GM10248 (cell line): ENCODE measurements at regions not wholly inside any gene's neighbourhood (a gene's known extent, or its start where the extent isn't known, plus 50 kb on each side); places are given as distances from the start of the nearest gene placed in this dataset.

Source experiments
- CTCF ChIA-PET: fragments of 300-600 bp; sonication (Branson Sonifier 250); formaldehyde crosslinking; extraction: SDS; loops from one replicate; lab custom pipeline; 2021; ENCODE audit warnings: antibody characterized with exemption; lab: Yijun Ruan, JAX
- POLR2A ChIA-PET: fragments of 350-650 bp; sonication (Branson Sonifier 250); formaldehyde crosslinking; extraction: SDS; loops from one replicate; lab custom pipeline; 2020; ENCODE audit warnings: antibody characterized with exemption; lab: Yijun Ruan, JAX
- DNase-seq: peaks from one replicate; pipeline ENCODE4 v3.0.0; 2012; ENCODE audit errors: extremely low spot score
- TF ChIP-seq, protein P1 (sequence below): IDR thresholded peaks from 2 replicates; pipeline ENCODE4 v1.5.1; 2012; ENCODE audit warnings: mild to moderate bottlenecking, low read depth; ENCODE audit errors: extremely low read depth, missing control alignments, control extremely low read depth

DNA sequence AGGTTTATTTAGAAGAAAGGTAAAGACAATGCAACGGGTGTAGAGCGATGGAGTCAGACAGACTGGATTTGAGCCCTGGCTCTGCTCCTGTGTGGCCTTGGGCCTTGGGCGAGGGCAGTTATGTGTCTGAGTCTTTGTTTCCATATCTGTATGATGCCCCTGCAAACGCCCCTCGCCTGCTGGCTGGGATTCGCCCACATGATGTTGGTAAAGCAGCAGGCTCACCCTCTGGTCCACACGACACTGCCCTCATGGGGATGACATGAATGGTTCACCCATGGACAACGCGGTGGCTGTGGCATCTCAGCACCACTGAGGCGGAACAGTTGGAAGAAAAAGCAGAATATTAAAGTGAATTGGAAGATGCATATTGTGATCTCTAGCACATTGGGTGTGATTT lies 60.3 kb downstream of the FOXL1 start:
- TF ChIP-seq, protein P1, sequence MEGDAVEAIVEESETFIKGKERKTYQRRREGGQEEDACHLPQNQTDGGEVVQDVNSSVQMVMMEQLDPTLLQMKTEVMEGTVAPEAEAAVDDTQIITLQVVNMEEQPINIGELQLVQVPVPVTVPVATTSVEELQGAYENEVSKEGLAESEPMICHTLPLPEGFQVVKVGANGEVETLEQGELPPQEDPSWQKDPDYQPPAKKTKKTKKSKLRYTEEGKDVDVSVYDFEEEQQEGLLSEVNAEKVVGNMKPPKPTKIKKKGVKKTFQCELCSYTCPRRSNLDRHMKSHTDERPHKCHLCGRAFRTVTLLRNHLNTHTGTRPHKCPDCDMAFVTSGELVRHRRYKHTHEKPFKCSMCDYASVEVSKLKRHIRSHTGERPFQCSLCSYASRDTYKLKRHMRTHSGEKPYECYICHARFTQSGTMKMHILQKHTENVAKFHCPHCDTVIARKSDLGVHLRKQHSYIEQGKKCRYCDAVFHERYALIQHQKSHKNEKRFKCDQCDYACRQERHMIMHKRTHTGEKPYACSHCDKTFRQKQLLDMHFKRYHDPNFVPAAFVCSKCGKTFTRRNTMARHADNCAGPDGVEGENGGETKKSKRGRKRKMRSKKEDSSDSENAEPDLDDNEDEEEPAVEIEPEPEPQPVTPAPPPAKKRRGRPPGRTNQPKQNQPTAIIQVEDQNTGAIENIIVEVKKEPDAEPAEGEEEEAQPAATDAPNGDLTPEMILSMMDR, result no peak
- no peak for DNase-seq
- POLR2A ChIA-PET, result no interaction called here
- CTCF ChIA-PET, result no interaction called here

DNA sequence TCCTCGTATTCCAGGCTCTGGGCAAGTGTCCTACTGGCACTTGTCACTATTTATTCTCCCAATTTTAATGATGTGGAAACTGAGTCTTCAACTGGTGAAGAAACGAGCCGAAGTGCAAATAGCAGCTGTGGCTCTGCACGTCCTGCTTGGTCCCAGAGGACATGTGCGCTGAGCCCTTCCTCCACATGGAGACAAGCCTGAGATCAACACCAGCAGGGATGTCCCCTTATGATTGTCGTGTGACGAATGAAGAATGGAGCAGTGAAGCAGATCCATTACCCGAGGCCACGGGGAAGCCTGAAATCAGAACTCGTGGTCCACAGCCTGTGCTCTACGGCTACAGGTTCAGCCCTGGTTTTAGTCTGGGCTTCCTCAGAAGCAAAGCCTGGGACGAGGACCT lies 61.0 kb downstream of the FOXL1 start:
- ChIA-PET POLR2A (no interaction called here), CTCF (no interaction called here)
- TF ChIP-seq, protein P1, result no peak
- no peak for DNase-seq

DNA sequence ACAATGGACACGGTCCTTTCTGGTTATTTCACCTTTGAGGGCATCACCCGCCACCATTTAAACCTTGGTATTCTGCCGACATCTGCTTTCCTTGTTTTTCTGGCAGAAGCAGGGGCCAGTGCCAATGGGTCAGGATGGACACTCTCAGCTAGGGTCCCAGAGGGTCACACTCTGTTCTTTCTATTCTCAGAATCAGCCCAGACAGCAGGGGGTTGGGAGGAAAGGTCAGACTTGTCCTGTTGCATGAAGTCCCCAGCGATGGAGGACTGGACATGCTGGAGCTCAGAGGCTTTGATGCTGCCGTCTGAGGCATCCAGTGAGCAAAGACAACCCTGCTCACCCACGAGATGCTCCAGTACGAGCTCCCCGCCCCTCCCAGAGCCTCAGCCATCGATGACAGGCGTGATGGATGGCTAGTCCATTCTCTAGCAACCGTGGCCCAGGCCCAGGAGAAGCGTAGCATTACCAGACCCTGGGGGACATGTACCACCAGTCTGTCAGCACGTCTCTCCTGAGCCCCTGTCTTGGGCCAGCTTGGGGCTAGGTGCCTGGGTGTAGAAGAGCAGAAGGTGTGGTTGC lies 62.0 kb downstream of the FOXL1 start:
- ChIA-PET POLR2A (no interaction called here), CTCF (no interaction called here)
- TF ChIP-seq, protein P1, result no peak
- no peak for DNase-seq

DNA sequence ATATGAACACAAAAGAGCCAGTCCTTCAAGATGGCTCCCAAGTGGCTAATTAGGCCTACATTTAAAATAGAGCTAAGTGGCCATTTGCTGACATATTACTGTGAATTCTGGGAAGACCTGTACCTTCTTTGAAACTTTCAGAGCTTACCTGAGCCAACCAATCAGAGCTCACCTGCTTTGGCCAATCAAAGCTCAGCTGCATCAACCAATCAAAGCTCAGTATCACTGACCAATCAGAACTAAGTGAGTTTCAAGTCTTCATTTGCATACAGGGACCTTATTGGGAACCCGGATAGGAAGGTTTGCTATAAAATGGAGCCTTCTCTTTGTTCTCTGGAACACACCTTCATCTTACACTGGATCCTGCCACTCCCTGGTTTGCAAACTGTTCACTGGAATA lies 63.7 kb downstream of the FOXL1 start:
- TF ChIP-seq, protein P1, result no peak
- POLR2A ChIA-PET, result no interaction called here
- CTCF ChIA-PET, result no interaction called here
- DNase-seq, result no peak

DNA sequence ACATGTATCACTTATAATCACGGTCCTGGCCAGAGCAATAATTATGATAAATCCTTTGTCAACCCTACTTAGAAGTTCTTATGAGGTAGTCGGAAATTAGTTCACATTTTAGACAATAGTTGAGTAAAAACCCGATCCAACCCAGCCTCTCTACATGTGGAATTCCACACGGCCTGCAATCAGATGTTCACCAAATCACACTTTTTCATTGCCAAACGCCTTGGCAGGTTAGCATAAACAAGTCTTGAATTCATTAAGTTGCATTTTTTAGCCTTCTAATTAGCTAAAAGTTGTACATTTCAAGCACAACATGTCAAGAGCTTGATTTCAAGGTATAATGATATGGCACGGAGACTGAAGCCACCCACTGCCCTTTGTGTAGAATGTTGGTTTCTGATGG lies 65.3 kb downstream of the FOXL1 start:
- POLR2A ChIA-PET, result no interaction called here
- no peak for DNase-seq
- CTCF ChIA-PET, result no interaction called here
- TF ChIP-seq, protein P1, result no peak

DNA sequence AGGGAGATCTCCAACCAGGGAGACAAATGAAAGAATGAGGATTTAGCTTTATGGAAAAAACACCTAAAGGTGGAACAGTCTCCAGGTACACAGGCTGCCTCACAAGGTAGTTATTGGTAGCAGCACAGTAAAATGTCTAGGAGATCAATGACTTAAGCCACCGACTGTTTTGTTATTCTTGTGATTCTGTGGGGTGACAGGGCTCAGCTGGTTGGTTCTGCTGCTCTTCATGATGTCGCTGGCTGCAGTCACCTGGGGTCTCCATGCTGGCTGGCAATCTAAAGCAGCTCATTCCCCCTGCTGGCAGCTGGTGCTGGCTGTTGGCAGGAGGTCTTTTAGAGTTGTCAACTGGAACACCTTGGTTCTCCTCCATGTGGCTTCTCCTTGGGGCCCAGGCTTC lies 69.2 kb downstream of the FOXL1 start:
- no peak for DNase-seq
- ChIA-PET CTCF (interaction anchor here (1.1 kb wide), 1 partner anchor 17 kb away, joined by 3 read pairs; no protein-coding TSS in a partner anchor), POLR2A (no interaction called here)
- TF ChIP-seq, protein P1, result no peak
